ENCODE measurements at regions not wholly inside any gene's neighbourhood (a gene's known extent, or its start where the extent isn't known, plus 50 kb on each side); places are given as distances from the start of the nearest gene placed in this dataset.
"Not testable (repeated sequence)": the region's sequence is repeated elsewhere in the genome, so short reads cannot be mapped to it uniquely, and the experiment has no call there.

GRCh38 chr12:89822992-89823391 is 114.4 kb upstream of the ATP2B1 start:
- H3K27me3 ChIP-seq (ENCODE audit: control insufficient read depth in 1 of 2, insufficient read depth in 2 of 2, low read length in 1 of 2); DNase-seq; H3K27ac ChIP-seq (ENCODE audit: low read depth in 1 of 2, low read length in 2 of 2); H3K9me3 ChIP-seq (ENCODE audit: control insufficient read depth, low read length); H3K36me3 ChIP-seq (ENCODE audit: control insufficient read depth in 1 of 2, insufficient read depth in 2 of 2, low read length in 1 of 2); H3K4me3 ChIP-seq (ENCODE audit: low read length in 2 of 2); intact Hi-C loops (cut with DNase I); H3K4me1 ChIP-seq (ENCODE audit: control insufficient read depth in 1 of 2, insufficient read depth in 2 of 2, low read length in 2 of 2); ATAC-seq (ENCODE audit: low FRiP score): not testable (repeated sequence)
- 98 to 99% methylated on average over 6 of the region's 6 CpGs for WGBS, 2 donors

DNA sequence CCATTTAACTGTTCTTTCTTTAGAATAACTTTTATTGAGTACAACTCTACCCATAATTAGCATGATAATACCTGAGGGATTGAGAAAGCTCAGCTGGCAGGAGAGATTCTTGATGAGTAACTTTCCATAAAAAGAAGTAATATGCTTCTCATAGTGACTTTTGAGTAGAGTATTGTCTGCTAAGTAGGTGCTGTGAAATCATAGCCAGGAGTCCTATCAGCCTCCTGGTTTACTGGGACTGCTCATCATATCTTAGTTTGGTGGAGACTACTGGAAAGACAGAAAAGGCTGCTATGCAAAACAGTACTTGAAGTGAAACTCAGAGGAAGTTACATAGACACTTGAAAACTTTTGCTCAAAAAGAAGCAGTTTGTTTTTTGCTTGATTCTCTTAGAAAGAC is 113.3 kb upstream of the ATP2B1 start:
- Histone ChIP-seq H3K36me3 (ENCODE audit: control insufficient read depth in 1 of 2, insufficient read depth in 2 of 2, low read length in 1 of 2) (no peaks in the 10 kb centered on the region), H3K27ac (ENCODE audit: low read depth in 1 of 2, low read length in 2 of 2) (no peak overlapping the region), H3K27me3 (ENCODE audit: control insufficient read depth in 1 of 2, insufficient read depth in 2 of 2, low read length in 1 of 2) (no peaks in the 10 kb centered on the region), H3K4me3 (ENCODE audit: low read length in 2 of 2) (no peak overlapping the region), H3K4me1 (ENCODE audit: control insufficient read depth in 1 of 2, insufficient read depth in 2 of 2, low read length in 2 of 2) (no peaks in the 10 kb centered on the region), H3K9me3 (ENCODE audit: control insufficient read depth, low read length) (no peaks in the 10 kb centered on the region)
- intact Hi-C loops (cut with DNase I) = no loop called here
- no peak for DNase-seq
- no peak for ATAC-seq (ENCODE audit: low FRiP score)

GRCh38 chr12:89817501-89818226 is 109.0 kb upstream of the ATP2B1 start:
- H3K36me3 ChIP-seq (ENCODE audit: control insufficient read depth in 1 of 2, insufficient read depth in 2 of 2, low read length in 1 of 2) = no peaks in the 10 kb centered on the region
- WGBS, 2 donors = 43 to 46% methylated on average over 2 of the region's 2 CpGs
- DNase-seq = no peak
- no peaks in the 10 kb centered on the region for H3K4me1 ChIP-seq (ENCODE audit: control insufficient read depth in 1 of 2, insufficient read depth in 2 of 2, low read length in 2 of 2)
- H3K9me3 ChIP-seq (ENCODE audit: control insufficient read depth, low read length) = no peaks in the 10 kb centered on the region
- no peak overlapping the region for H3K27ac ChIP-seq (ENCODE audit: low read depth in 1 of 2, low read length in 2 of 2)
- intact Hi-C loops (cut with DNase I) = no loop called here
- ATAC-seq (ENCODE audit: low FRiP score) = no peak
- H3K27me3 ChIP-seq (ENCODE audit: control insufficient read depth in 1 of 2, insufficient read depth in 2 of 2, low read length in 1 of 2) = no peaks in the 10 kb centered on the region
- H3K4me3 ChIP-seq (ENCODE audit: low read length in 2 of 2) = no peak overlapping the region

DNA sequence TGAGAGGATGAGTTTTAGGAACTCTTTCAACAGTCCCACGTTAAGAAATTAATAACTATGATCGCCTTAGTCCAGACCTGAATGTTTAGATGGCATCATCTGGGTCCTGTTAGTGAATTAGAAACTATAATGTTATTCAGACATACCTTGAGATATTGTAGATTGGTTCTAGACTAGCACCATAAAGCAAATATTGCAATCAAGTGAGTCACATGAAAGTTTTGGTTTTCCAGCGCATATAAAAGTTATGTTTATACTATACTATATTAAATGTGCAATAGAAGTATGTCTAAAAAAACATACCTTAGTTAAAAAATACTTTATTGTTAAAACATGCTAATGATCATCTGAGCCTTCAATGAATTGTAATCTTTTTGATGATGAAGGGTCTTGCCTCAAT is 106.6 kb upstream of the ATP2B1 start:
- Histone ChIP-seq H3K27me3 (ENCODE audit: control insufficient read depth in 1 of 2, insufficient read depth in 2 of 2, low read length in 1 of 2) (no peaks in the 10 kb centered on the region), H3K4me3 (ENCODE audit: low read length in 2 of 2) (no peak overlapping the region), H3K36me3 (ENCODE audit: control insufficient read depth in 1 of 2, insufficient read depth in 2 of 2, low read length in 1 of 2) (no peaks in the 10 kb centered on the region), H3K27ac (ENCODE audit: low read depth in 1 of 2, low read length in 2 of 2) (no peak overlapping the region), H3K4me1 (ENCODE audit: control insufficient read depth in 1 of 2, insufficient read depth in 2 of 2, low read length in 2 of 2) (no peaks in the 10 kb centered on the region), H3K9me3 (ENCODE audit: control insufficient read depth, low read length) (no peaks in the 10 kb centered on the region)
- DNase-seq (no peak), ATAC-seq (ENCODE audit: low FRiP score) (no peak)
- intact Hi-C loops (cut with DNase I) = no loop called here
- 89 to 91% methylated on average over 3 of the region's 3 CpGs for WGBS, 2 donors

DNA sequence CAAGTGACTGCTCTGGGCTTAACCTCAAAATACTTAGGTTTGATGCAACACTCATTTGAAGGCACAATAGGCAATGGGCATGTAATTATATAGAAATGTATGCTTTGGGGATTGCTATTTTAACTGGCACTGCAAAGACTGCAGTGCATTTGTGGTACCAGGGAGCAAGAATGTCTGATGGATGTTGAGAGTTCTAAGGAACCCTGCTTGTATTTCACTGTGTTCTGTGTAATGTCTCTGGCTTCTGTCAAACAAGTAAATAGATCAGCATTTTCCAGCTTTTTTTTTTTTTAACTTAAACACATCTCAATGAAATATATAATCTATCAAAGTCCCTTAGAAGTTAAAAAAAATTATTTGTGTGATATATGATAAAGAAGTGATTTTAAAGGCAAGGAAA is 94.8 kb upstream of the ATP2B1 start:
- Histone ChIP-seq H3K27ac (ENCODE audit: low read depth in 1 of 2, low read length in 2 of 2) (no peak overlapping the region), H3K4me1 (ENCODE audit: control insufficient read depth in 1 of 2, insufficient read depth in 2 of 2, low read length in 2 of 2) (no peaks in the 10 kb centered on the region), H3K27me3 (ENCODE audit: control insufficient read depth in 1 of 2, insufficient read depth in 2 of 2, low read length in 1 of 2) (no peaks in the 10 kb centered on the region), H3K36me3 (ENCODE audit: control insufficient read depth in 1 of 2, insufficient read depth in 2 of 2, low read length in 1 of 2) (no peaks in the 10 kb centered on the region), H3K9me3 (ENCODE audit: control insufficient read depth, low read length) (no peaks in the 10 kb centered on the region), H3K4me3 (ENCODE audit: low read length in 2 of 2) (no peak overlapping the region)
- ATAC-seq (ENCODE audit: low FRiP score) (no peak), DNase-seq (no peak)
- intact Hi-C loops (cut with DNase I) = no loop called here

- DNase-seq = no peak
- Histone ChIP-seq H3K4me1 (ENCODE audit: control insufficient read depth in 1 of 2, insufficient read depth in 2 of 2, low read length in 2 of 2) (no peaks in the 10 kb centered on the region), H3K4me3 (ENCODE audit: low read length in 2 of 2) (no peak overlapping the region), H3K27ac (ENCODE audit: low read depth in 1 of 2, low read length in 2 of 2) (no peak overlapping the region), H3K36me3 (ENCODE audit: control insufficient read depth in 1 of 2, insufficient read depth in 2 of 2, low read length in 1 of 2) (no peaks in the 10 kb centered on the region), H3K9me3 (ENCODE audit: control insufficient read depth, low read length) (no peaks in the 10 kb centered on the region), H3K27me3 (ENCODE audit: control insufficient read depth in 1 of 2, insufficient read depth in 2 of 2, low read length in 1 of 2) (no peaks in the 10 kb centered on the region)
- WGBS, 2 donors = 83 to 87% methylated on average over 2 of the region's 2 CpGs
- intact Hi-C loops (cut with DNase I) = no loop called here
- no peak for ATAC-seq (ENCODE audit: low FRiP score)
Measured at GRCh38 chr12:89801284-89801683, 92.6 kb upstream of the ATP2B1 start.

DNA sequence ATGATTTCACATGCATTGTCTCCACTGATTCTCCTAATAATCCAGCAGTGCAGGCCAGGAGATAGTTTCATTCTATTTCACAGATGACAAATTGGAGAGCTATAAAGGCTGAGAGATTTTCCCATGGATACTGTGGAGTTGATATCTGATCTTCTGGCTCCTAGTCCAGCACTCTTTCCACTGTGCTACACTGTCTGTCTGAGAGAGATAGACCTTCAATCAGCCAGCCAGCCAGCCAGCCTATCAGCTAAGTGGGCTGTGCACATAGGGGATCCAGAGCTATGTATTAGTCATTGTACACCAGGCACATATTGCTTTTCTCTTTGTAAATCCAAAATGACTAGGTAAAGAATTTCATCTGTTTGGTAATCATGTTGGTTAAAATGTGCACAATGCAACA is 91.8 kb upstream of the ATP2B1 start:
- intact Hi-C loops (cut with DNase I) = no loop called here
- Histone ChIP-seq H3K36me3 (ENCODE audit: control insufficient read depth in 1 of 2, insufficient read depth in 2 of 2, low read length in 1 of 2) (no peaks in the 10 kb centered on the region), H3K4me3 (ENCODE audit: low read length in 2 of 2) (no peak overlapping the region), H3K27ac (ENCODE audit: low read depth in 1 of 2, low read length in 2 of 2) (no peak overlapping the region), H3K27me3 (ENCODE audit: control insufficient read depth in 1 of 2, insufficient read depth in 2 of 2, low read length in 1 of 2) (no peaks in the 10 kb centered on the region), H3K4me1 (ENCODE audit: control insufficient read depth in 1 of 2, insufficient read depth in 2 of 2, low read length in 2 of 2) (no peaks in the 10 kb centered on the region), H3K9me3 (ENCODE audit: control insufficient read depth, low read length) (no peaks in the 10 kb centered on the region)
- ATAC-seq (ENCODE audit: low FRiP score) = no peak
- no peak for DNase-seq

GRCh38 chr12:89799316-89799715 is 90.7 kb upstream of the ATP2B1 start:
- WGBS, 2 donors = 92 to 93% methylated on average over 3 of the region's 3 CpGs
- Histone ChIP-seq H3K4me3 (ENCODE audit: low read length in 2 of 2) (no peak overlapping the region), H3K27me3 (ENCODE audit: control insufficient read depth in 1 of 2, insufficient read depth in 2 of 2, low read length in 1 of 2) (no peaks in the 10 kb centered on the region), H3K27ac (ENCODE audit: low read depth in 1 of 2, low read length in 2 of 2) (no peak overlapping the region), H3K9me3 (ENCODE audit: control insufficient read depth, low read length) (no peaks in the 10 kb centered on the region), H3K4me1 (ENCODE audit: control insufficient read depth in 1 of 2, insufficient read depth in 2 of 2, low read length in 2 of 2) (no peaks in the 10 kb centered on the region), H3K36me3 (ENCODE audit: control insufficient read depth in 1 of 2, insufficient read depth in 2 of 2, low read length in 1 of 2) (no peaks in the 10 kb centered on the region)
- DNase-seq (no peak), ATAC-seq (ENCODE audit: low FRiP score) (no peak)
- intact Hi-C loops (cut with DNase I) = no loop called here

- ATAC-seq (ENCODE audit: low FRiP score) (no peak), DNase-seq (no peak)
- Histone ChIP-seq H3K4me1 (ENCODE audit: control insufficient read depth in 1 of 2, insufficient read depth in 2 of 2, low read length in 2 of 2) (no peaks in the 10 kb centered on the region), H3K4me3 (ENCODE audit: low read length in 2 of 2) (no peak overlapping the region), H3K36me3 (ENCODE audit: control insufficient read depth in 1 of 2, insufficient read depth in 2 of 2, low read length in 1 of 2) (no peaks in the 10 kb centered on the region), H3K27ac (ENCODE audit: low read depth in 1 of 2, low read length in 2 of 2) (no peak overlapping the region), H3K9me3 (ENCODE audit: control insufficient read depth, low read length) (no peaks in the 10 kb centered on the region), H3K27me3 (ENCODE audit: control insufficient read depth in 1 of 2, insufficient read depth in 2 of 2, low read length in 1 of 2) (no peaks in the 10 kb centered on the region)
- intact Hi-C loops (cut with DNase I) = no loop called here
- 93 to 94% methylated on average over 2 of the region's 2 CpGs for WGBS, 2 donors
Measured at GRCh38 chr12:89797436-89797835, 88.8 kb upstream of the ATP2B1 start.
